NB4 (cell line): ENCODE measurements at regions not wholly inside any gene's neighbourhood (a gene's known extent, or its start where the extent isn't known, plus 50 kb on each side); places are given as distances from the start of the nearest gene placed in this dataset.

ENCODE experiments used
- CTCF ChIP-seq: IDR thresholded peaks from one replicate; pipeline ENCODE4 v1.5.1; 2012; ENCODE audit warnings: low read depth, low read length
- MAX ChIP-seq: IDR thresholded peaks from 2 replicates; pipeline ENCODE4 v1.6.1; 2011; ENCODE audit warnings: low read depth, low read length
- MYC ChIP-seq: IDR thresholded peaks from 2 replicates; pipeline ENCODE4 v1.6.1; 2011; ENCODE audit warnings: low read depth, low read length
- POLR2A ChIP-seq: IDR thresholded peaks from 2 replicates; pipeline ENCODE4 v1.6.1; 2011; ENCODE audit warnings: mild to moderate bottlenecking; ENCODE audit not compliant: insufficient read length; ENCODE audit errors: extremely low read depth

GRCh38 chr4:148653681-148654080 lies 211.5 kb upstream of the NR3C2 start:
- TF ChIP-seq CTCF = no peak
- TF ChIP-seq MAX = no peak
- no peak for TF ChIP-seq POLR2A
- no peak for TF ChIP-seq MYC
